OCI-LY1 (cell line): ENCODE measurements at regions not wholly inside any gene's neighbourhood (a gene's known extent, or its start where the extent isn't known, plus 50 kb on each side); places are given as distances from the start of the nearest gene placed in this dataset.

Source experiments
- H2AFZ ChIP-seq: fragments of 200-600 bp; sonication (generic), shearing (Covaris generic); 2 replicates; pipeline ENCODE4 v1.6.0; 2014; ENCODE audit warnings: antibody characterized with exemption, mild to moderate bottlenecking, low read length
- H3F3A ChIP-seq: fragments of 200-600 bp; sonication (generic), shearing (Covaris generic); 2 replicates; pipeline ENCODE4 v1.6.0; 2014; ENCODE audit warnings: mild to moderate bottlenecking, antibody characterized with exemption, low read length, moderate library complexity; ENCODE audit not compliant: insufficient read depth
- H3K27ac ChIP-seq: fragments of 200-600 bp; sonication (generic); 2 replicates; pipeline ENCODE4 v1.5.1; 2014; ENCODE audit warnings: low read length, mixed run types, mild to moderate bottlenecking, low read depth; ENCODE audit not compliant: poor library complexity, severe bottlenecking
- H3K27me3 ChIP-seq: fragments of 200-600 bp; sonication (generic); 2 replicates; pipeline ENCODE4 v1.6.0; 2014; ENCODE audit warnings: antibody characterized with exemption, mild to moderate bottlenecking, low read length, moderate library complexity; ENCODE audit not compliant: insufficient read depth
- H3K36me3 ChIP-seq: fragments of 200-600 bp; sonication (generic); 2 replicates; pipeline ENCODE4 v1.6.1; 2014; ENCODE audit warnings: mild to moderate bottlenecking, antibody characterized with exemption, low read length, moderate library complexity, mixed read lengths; ENCODE audit not compliant: insufficient read depth
- H3K4me1 ChIP-seq: fragments of 200-600 bp; sonication (generic); 2 replicates; pipeline ENCODE4 v1.5.1; 2014; ENCODE audit warnings: mild to moderate bottlenecking, low read length, moderate library complexity; ENCODE audit not compliant: insufficient read depth, severe bottlenecking
- H3K4me2 ChIP-seq: fragments of 200-600 bp; sonication (generic), shearing (Covaris generic); 2 replicates; pipeline ENCODE4 v1.6.1; 2014; ENCODE audit warnings: low read length
- H3K4me3 ChIP-seq: fragments of 200-600 bp; sonication (generic); 2 replicates; pipeline ENCODE4 v1.5.1; 2014; ENCODE audit warnings: low read length, low read depth, mild to moderate bottlenecking, mixed read lengths; ENCODE audit not compliant: poor library complexity, severe bottlenecking
- H3K79me2 ChIP-seq: fragments of 200-600 bp; shearing (Covaris generic); 2 replicates; pipeline ENCODE4 v1.6.1; 2016; ENCODE audit warnings: mixed run types, low read length, mixed read lengths; ENCODE audit not compliant: insufficient read depth
- H3K9ac ChIP-seq: fragments of 200-600 bp; sonication (generic), shearing (Covaris generic); 2 replicates; pipeline ENCODE4 v1.6.1; 2014; ENCODE audit warnings: mild to moderate bottlenecking, low read length, mixed read lengths
- H3K9me2 ChIP-seq: fragments of 200-600 bp; sonication (generic), shearing (Covaris generic); 2 replicates; pipeline ENCODE4 v1.6.1; 2014; ENCODE audit warnings: low read depth, mild to moderate bottlenecking, low read length, mixed read lengths
- H3K9me3 ChIP-seq: fragments of 200-600 bp; shearing (Covaris generic); 2 replicates; pipeline ENCODE4 v1.6.1; 2014; ENCODE audit warnings: low read length, mixed read lengths
- H4K20me1 ChIP-seq: fragments of 200-600 bp; sonication (generic), shearing (Covaris generic); 2 replicates; pipeline ENCODE4 v1.6.0; 2016; ENCODE audit warnings: mild to moderate bottlenecking, low read length; ENCODE audit not compliant: insufficient read depth
- CTCF ChIP-seq: fragments of 200-600 bp; sonication (generic), shearing (Covaris generic); IDR thresholded peaks from 2 replicates; pipeline ENCODE4 v1.5.1; 2017; ENCODE audit warnings: mild to moderate bottlenecking, antibody characterized with exemption, low read length, moderate library complexity, mixed read lengths
- EZH2 ChIP-seq: fragments of 200-600 bp; sonication (generic), shearing (Covaris generic); IDR thresholded peaks from 2 replicates; pipeline ENCODE4 v1.8.0; 2017; ENCODE audit warnings: borderline replicate concordance, mixed run types, mild to moderate bottlenecking, antibody characterized with exemption, low read length, moderate library complexity, mixed read lengths

DNA sequence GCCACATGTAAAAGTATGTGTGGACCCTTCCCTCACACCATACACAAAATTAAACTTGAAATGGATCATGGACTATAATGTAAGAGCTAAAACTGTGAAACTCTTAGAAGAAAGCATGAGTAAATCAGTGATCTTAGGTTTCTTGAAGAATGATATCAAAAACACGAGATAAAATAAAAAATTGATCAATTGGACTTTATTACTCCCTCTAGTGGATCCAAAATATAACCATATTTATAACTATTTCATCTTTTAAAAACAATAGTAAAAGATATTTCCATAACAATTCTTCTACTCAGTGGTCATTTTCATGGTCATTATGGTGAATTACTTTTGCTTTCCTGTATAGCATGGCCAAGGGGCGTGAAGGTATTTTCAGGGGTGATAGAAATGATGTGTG is 174.6 kb upstream of the LSM14A start:
- Histone ChIP-seq H3K9me2 (no peaks in the 10 kb centered on the region), H3F3A (no peaks in the 10 kb centered on the region), H4K20me1 (no peaks in the 10 kb centered on the region), H3K36me3 (no peaks in the 10 kb centered on the region), H2AFZ (no peak overlapping the region), H3K9ac (no peak overlapping the region), H3K4me1 (no peaks in the 10 kb centered on the region), H3K27me3 (no peaks in the 10 kb centered on the region), H3K27ac (no peak overlapping the region), H3K79me2 (no peaks in the 10 kb centered on the region), H3K9me3 (no peaks in the 10 kb centered on the region), H3K4me3 (no peak overlapping the region), H3K4me2 (no peak overlapping the region)
- TF ChIP-seq EZH2 (no peak), CTCF (peak; percentile 21; the same call in 1 of the 2 replicates)

- H2AFZ ChIP-seq: no peak overlapping the region
- no peaks in the 10 kb centered on the region for H3F3A ChIP-seq
- no peak overlapping the region for H3K4me2 ChIP-seq
- H4K20me1 ChIP-seq: no peaks in the 10 kb centered on the region
- no peaks in the 10 kb centered on the region for H3K27me3 ChIP-seq
- no peak overlapping the region for H3K4me3 ChIP-seq
- no peaks in the 10 kb centered on the region for H3K79me2 ChIP-seq
- H3K27ac ChIP-seq: no peak overlapping the region
- H3K9me3 ChIP-seq: no peaks in the 10 kb centered on the region
- TF ChIP-seq CTCF: no peak
- no peak for TF ChIP-seq EZH2
- H3K9me2 ChIP-seq: no peaks in the 10 kb centered on the region
- no peaks in the 10 kb centered on the region for H3K4me1 ChIP-seq
- no peaks in the 10 kb centered on the region for H3K36me3 ChIP-seq
- H3K9ac ChIP-seq: no peak overlapping the region
Observed at GRCh38 chr19:33998302-33998701, 174.0 kb upstream of the LSM14A start.

DNA sequence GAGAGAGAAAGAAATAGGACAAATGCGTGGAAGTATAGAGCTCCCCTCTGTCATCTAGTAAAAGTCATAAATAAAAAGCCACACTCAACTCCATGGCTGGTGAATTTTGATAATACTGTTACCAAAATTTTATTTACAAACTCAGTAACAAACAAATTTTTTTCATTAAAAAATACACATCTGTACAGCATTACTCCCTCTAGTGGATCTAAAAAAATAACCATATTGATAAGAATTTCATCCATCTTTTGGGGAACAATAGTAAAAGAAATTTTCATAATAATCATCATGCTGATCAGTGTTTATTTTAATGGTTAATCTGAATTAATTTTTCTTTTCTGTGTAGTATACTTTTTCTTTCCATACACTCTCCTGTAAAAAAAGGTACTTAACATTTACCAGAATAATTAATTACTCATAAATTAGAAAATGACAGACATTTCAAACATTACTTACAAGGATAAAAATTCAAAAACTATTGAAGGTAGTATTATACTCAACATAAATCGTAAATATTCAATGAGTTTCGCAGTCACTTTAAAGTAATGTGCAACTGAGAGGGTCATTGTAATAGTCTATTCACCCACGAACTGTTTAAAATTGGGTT is 173.5 kb upstream of the LSM14A start:
- H3F3A ChIP-seq: no peaks in the 10 kb centered on the region
- H3K9me2 ChIP-seq: no peaks in the 10 kb centered on the region
- no peaks in the 10 kb centered on the region for H3K27me3 ChIP-seq
- H3K79me2 ChIP-seq: no peaks in the 10 kb centered on the region
- TF ChIP-seq CTCF (peak; percentile 28; the same call in 1 of the 2 replicates), EZH2 (no peak)
- no peaks in the 10 kb centered on the region for H3K4me1 ChIP-seq
- no peaks in the 10 kb centered on the region for H3K9me3 ChIP-seq
- no peak overlapping the region for H3K4me2 ChIP-seq
- H4K20me1 ChIP-seq: no peaks in the 10 kb centered on the region
- H3K36me3 ChIP-seq: no peaks in the 10 kb centered on the region
- H3K27ac ChIP-seq: no peak overlapping the region
- H2AFZ ChIP-seq: no peak overlapping the region
- H3K9ac ChIP-seq: no peak overlapping the region
- H3K4me3 ChIP-seq: no peak overlapping the region
